Smooth muscle cell (in vitro differentiated cells): ENCODE measurements at regions not wholly inside any gene's neighbourhood (a gene's known extent, or its start where the extent isn't known, plus 50 kb on each side); places are given as distances from the start of the nearest gene placed in this dataset.

ENCODE experiments used
- DNase-seq: peaks from one replicate; lab custom pipeline; 2025; ENCODE audit not compliant: unreplicated experiment; lab: John Stamatoyannopoulos, UW
- H2AFZ ChIP-seq: fragments of 200-600 bp; sonication (generic); 2 replicates; pipeline ENCODE4 v1.6.0; 2016; ENCODE audit warnings: antibody characterized with exemption, low read depth, mild to moderate bottlenecking
- H3F3A ChIP-seq: fragments of 200-600 bp; sonication (generic); 2 replicates; pipeline ENCODE4 v1.6.0; 2017; ENCODE audit warnings: antibody characterized with exemption, low read depth
- H3K27ac ChIP-seq: fragments of 200-600 bp; sonication (generic); 2 replicates; pipeline ENCODE4 v1.5.1; 2016; ENCODE audit warnings: low read depth, mild to moderate bottlenecking
- H3K27me3 ChIP-seq: fragments of 200-600 bp; sonication (generic); 2 replicates; pipeline ENCODE4 v1.6.1; 2016; ENCODE audit warnings: low read depth, mild to moderate bottlenecking
- H3K36me3 ChIP-seq: fragments of 200-600 bp; sonication (generic); 2 replicates; pipeline ENCODE4 v1.5.1; 2016; ENCODE audit warnings: low read depth
- H3K4me1 ChIP-seq: fragments of 200-600 bp; sonication (generic); 2 replicates; pipeline ENCODE4 v1.5.1; 2016; ENCODE audit warnings: low read depth
- H3K4me2 ChIP-seq: fragments of 200-600 bp; sonication (generic); 2 replicates; pipeline ENCODE4 v1.6.0; 2016; ENCODE audit warnings: mild to moderate bottlenecking
- H3K4me3 ChIP-seq: fragments of 200-600 bp; sonication (generic); 2 replicates; pipeline ENCODE4 v1.5.1; 2016; ENCODE audit warnings: mild to moderate bottlenecking
- H3K79me2 ChIP-seq: fragments of 200-600 bp; sonication (generic); 2 replicates; pipeline ENCODE4 v1.6.0; 2016; ENCODE audit warnings: low read depth, mild to moderate bottlenecking
- H3K9ac ChIP-seq: fragments of 200-600 bp; sonication (generic); 2 replicates; pipeline ENCODE4 v1.6.0; 2016; ENCODE audit warnings: low read depth
- H3K9me3 ChIP-seq: fragments of 200-600 bp; sonication (generic); replicated peaks from 2 replicates; pipeline ENCODE4 v1.5.1; 2016; ENCODE audit warnings: low read depth
- H4K20me1 ChIP-seq: fragments of 200-600 bp; sonication (generic); 2 replicates; pipeline ENCODE4 v1.6.0; 2016; ENCODE audit warnings: low read depth
- CTCF ChIP-seq: fragments of 200-600 bp; sonication (generic); IDR thresholded peaks from 2 replicates; pipeline ENCODE4 v1.5.1; 2017; ENCODE audit warnings: borderline replicate concordance, mild to moderate bottlenecking, antibody characterized with exemption; ENCODE audit not compliant: insufficient read depth, poor library complexity, severe bottlenecking
- WGBS: methylation state at CpG from one replicate; pipeline ENCODE4 v1.1.7; 2016; ENCODE audit warnings: low lambda C conversion rate; 5-methylcytosine and 5-hydroxymethylcytosine counted together

GRCh38 chr2:118250463-118250862 lies 162.2 kb downstream of the INSIG2 start:
- 70% methylated on average over 5 of the region's 5 CpGs for WGBS
- H4K20me1 ChIP-seq, result no peaks in the 10 kb centered on the region
- no peak overlapping the region for H2AFZ ChIP-seq
- no peak for DNase-seq
- no peaks in the 10 kb centered on the region for H3K9me3 ChIP-seq
- no peak overlapping the region for H3K27ac ChIP-seq
- H3F3A ChIP-seq, result no peaks in the 10 kb centered on the region
- H3K4me1 ChIP-seq, result peaks cover 11% of the 10 kb centered on the region
- TF ChIP-seq CTCF, result no peak
- no peak overlapping the region for H3K9ac ChIP-seq
- H3K27me3 ChIP-seq, result no peaks in the 10 kb centered on the region
- H3K36me3 ChIP-seq, result no peaks in the 10 kb centered on the region
- no peak overlapping the region for H3K4me2 ChIP-seq
- H3K79me2 ChIP-seq, result no peaks in the 10 kb centered on the region
- H3K4me3 ChIP-seq, result no peak overlapping the region

- Histone ChIP-seq H3K79me2 (no peaks in the 10 kb centered on the region), H4K20me1 (no peaks in the 10 kb centered on the region), H3K27me3 (no peaks in the 10 kb centered on the region), H3K4me3 (no peak overlapping the region), H3K36me3 (no peaks in the 10 kb centered on the region), H3F3A (no peaks in the 10 kb centered on the region), H3K9ac (no peak overlapping the region), H3K27ac (no peak overlapping the region), H3K4me2 (no peak overlapping the region), H3K9me3 (no peaks in the 10 kb centered on the region), H3K4me1 (peaks cover 11% of the 10 kb centered on the region), H2AFZ (no peak overlapping the region)
- DNase-seq, result no peak
- WGBS, result 54% methylated on average over 4 of the region's 4 CpGs
- no peak for TF ChIP-seq CTCF
Measured at GRCh38 chr2:118250001-118250400, 161.7 kb downstream of the INSIG2 start.

- 46% methylated on average over 6 of the region's 6 CpGs for WGBS
- H3K9me3 ChIP-seq, result no peaks in the 10 kb centered on the region
- H3K4me2 ChIP-seq, result no peak overlapping the region
- H2AFZ ChIP-seq, result no peak overlapping the region
- H3K36me3 ChIP-seq, result no peaks in the 10 kb centered on the region
- H3K27me3 ChIP-seq, result no peaks in the 10 kb centered on the region
- H3K4me1 ChIP-seq, result peaks cover 11% of the 10 kb centered on the region
- no peak overlapping the region for H3K27ac ChIP-seq
- no peaks in the 10 kb centered on the region for H4K20me1 ChIP-seq
- H3F3A ChIP-seq, result no peaks in the 10 kb centered on the region
- no peak overlapping the region for H3K9ac ChIP-seq
- TF ChIP-seq CTCF, result no peak
- H3K4me3 ChIP-seq, result no peak overlapping the region
- DNase-seq, result no peak
- no peaks in the 10 kb centered on the region for H3K79me2 ChIP-seq
Measured at GRCh38 chr2:118249531-118249930, 161.3 kb downstream of the INSIG2 start.

- no peak for TF ChIP-seq CTCF
- Histone ChIP-seq H4K20me1 (no peaks in the 10 kb centered on the region), H3K9ac (no peak overlapping the region), H3K4me2 (no peak overlapping the region), H2AFZ (no peak overlapping the region), H3K27ac (no peak overlapping the region), H3F3A (no peaks in the 10 kb centered on the region), H3K27me3 (no peaks in the 10 kb centered on the region), H3K36me3 (no peaks in the 10 kb centered on the region), H3K9me3 (no peaks in the 10 kb centered on the region), H3K4me3 (no peak overlapping the region), H3K4me1 (peaks cover 10% of the 10 kb centered on the region), H3K79me2 (no peaks in the 10 kb centered on the region)
- DNase-seq, result no peak
- 90% methylated on average over 5 of the region's 5 CpGs for WGBS
Measured at GRCh38 chr2:118246726-118247125, 158.5 kb downstream of the INSIG2 start.
